ENCODE measurements at regions not wholly inside any gene's neighbourhood (a gene's known extent, or its start where the extent isn't known, plus 50 kb on each side); places are given as distances from the start of the nearest gene placed in this dataset.

DNA sequence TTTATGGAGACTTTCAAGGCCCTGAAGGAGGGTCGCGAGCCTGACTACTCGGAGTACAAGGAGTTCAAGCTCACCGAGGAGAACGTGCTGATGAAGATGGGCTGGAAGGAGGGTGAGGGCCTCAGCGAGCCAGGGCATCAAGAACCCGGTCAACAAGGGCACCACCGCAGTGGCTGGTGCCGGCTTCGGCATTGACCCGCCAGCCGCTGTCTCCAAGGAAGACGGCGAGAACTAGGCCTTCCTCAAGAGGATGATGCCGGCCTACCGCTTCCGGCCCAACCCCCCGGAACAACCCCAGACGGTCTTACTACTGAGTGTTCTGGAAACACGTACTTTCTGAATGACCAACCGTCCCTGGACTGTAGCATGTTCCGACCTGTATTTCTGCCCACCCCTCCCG is 169.2 kb downstream of the HINT1 start:
- TF ChIP-seq CTCF (conservative IDR thresholded peaks at IDR 0.05; ENCODE audit: low read depth in 2 of 2) (no peak), POLR2AphosphoS5 (IDR thresholded peaks at IDR 0.05; ENCODE audit: low read depth) (no peak), JUNB (IDR thresholded peaks at IDR 0.05; ENCODE audit: unreplicated experiment) (no peak), EZH2 (IDR thresholded peaks at IDR 0.05; ENCODE audit: low read depth, unreplicated experiment) (no peak), ETS1 (IDR thresholded peaks at IDR 0.05) (no peak), REST (IDR thresholded peaks at IDR 0.05; ENCODE audit: unreplicated experiment) (no peak), CREB1 (CRISPR knock-in tag; IDR thresholded peaks at IDR 0.05; ENCODE audit: low read depth) (no peak)

All from GM23338 (cell line).